Spinal cord (tissue), 9 donors: ENCODE measurements at regions not wholly inside any gene's neighbourhood (a gene's known extent, or its start where the extent isn't known, plus 50 kb on each side); places are given as distances from the start of the nearest gene placed in this dataset.
A peak's percentile ranks its signal among the peaks of the same experiment; 100 is the strongest.
"Not testable (repeated sequence)": the region's sequence is repeated elsewhere in the genome, so short reads cannot be mapped to it uniquely, and the experiment has no call there.

Source experiments
- DNase-seq, 6 donors: peaks; one replicate each; pipeline versions ENCODE4 v3.0.0 to v3.0.0-alpha.2; 2013 to 2015; ENCODE audit warnings: low spot score in 6 of 6, low read depth in 4 of 6
- H3K27ac ChIP-seq: one replicate; pipeline ENCODE4 v1.5.1; 2013; ENCODE audit warnings: low read depth, low read length, control low read depth
- H3K27me3 ChIP-seq: one replicate; pipeline ENCODE4 v1.6.1; 2013; ENCODE audit warnings: low read length; ENCODE audit not compliant: control insufficient read depth, insufficient read depth
- H3K36me3 ChIP-seq: one replicate; pipeline ENCODE4 v1.6.1; 2013; ENCODE audit warnings: low read length; ENCODE audit not compliant: control insufficient read depth, insufficient read depth
- H3K4me1 ChIP-seq: one replicate; pipeline ENCODE4 v1.6.1; 2013; ENCODE audit warnings: low read length; ENCODE audit not compliant: control insufficient read depth, insufficient read depth
- H3K4me3 ChIP-seq: one replicate; pipeline ENCODE4 v1.5.1; 2013; ENCODE audit warnings: low read depth, low read length, control low read depth
- H3K9me3 ChIP-seq: one replicate; pipeline ENCODE4 v1.6.1; 2013; ENCODE audit warnings: low read length; ENCODE audit not compliant: control insufficient read depth, insufficient read depth
- WGBS: methylation state at CpG from one replicate; pipeline ENCODE4 v1.1.5; 2013; ENCODE audit warnings: missing lambda C conversion rate; ENCODE audit not compliant: insufficient coverage; 5-methylcytosine and 5-hydroxymethylcytosine counted together
- donor health status: healthy.

DNA sequence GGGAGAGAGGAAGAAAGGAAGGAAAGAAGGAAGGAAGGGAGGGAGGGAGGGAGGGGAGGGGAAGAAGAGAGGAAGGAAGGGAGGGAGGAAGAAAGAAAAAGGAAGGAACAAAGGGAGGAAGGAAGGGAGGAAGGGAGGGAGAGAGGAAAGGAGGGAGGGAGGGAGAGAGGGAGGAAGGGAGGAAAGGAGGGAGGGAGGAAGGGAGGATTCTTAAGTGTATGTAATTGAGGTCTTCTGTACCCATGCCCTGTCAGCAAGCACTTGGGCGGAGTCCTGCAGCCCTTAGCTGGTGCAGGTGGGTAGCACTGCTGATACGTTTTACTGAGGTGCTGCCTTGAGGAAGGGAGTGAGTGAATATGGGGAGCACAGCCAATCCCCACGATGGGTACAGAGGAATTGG lies 56.9 kb upstream of the RASD2 start:
- Histone ChIP-seq H3K4me1 (peaks cover 35% of the 10 kb centered on the region), H3K36me3 (no peaks in the 10 kb centered on the region), H3K4me3 (no peak overlapping the region), H3K9me3 (no peaks in the 10 kb centered on the region), H3K27me3 (no peaks in the 10 kb centered on the region), H3K27ac (no peak overlapping the region)
- 74% methylated on average over 3 of the region's 3 CpGs for WGBS
- no peak for DNase-seq

DNA sequence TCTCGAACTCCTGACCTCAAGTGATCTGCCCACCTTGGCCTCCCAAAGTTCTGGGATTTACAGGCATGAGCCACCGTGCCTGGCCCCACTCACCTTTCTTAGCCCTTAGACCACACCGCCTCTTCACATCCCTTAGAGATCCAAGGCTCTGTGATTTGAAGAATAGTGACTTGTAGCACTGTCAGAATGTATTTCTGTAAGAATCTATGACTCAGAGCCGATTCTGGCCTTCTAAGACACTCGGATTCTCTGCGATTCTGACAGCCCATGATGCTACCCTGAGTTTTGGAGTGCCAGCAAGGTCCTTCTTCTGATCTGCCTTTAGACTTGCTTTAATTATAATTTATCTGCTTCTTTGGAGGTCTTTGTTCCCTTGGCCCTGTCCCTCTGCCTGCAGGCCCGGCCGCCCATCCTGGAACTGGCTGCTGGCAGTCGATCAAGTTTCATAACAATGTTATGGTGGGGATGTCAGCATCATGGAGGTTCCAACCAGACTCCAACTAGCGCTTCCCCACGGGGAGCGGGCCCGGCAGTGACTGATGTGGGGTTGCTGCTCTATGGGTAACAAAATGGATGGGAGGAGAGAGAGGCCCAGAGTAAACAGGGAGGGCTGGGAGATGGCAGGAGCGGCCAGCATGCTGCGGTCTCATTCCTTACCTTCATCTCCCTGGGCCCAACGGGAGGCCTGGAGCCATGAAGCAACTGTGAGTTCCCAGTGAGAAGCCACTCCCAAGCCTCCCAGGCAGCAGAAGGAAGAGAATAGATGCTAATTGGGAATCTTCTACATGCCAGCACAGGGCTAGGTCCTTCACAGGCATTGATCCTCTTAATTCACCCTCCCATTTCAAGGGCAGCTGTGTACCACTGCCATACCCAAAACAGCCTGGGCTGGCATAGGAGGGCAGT lies 55.7 kb upstream of the RASD2 start:
- H3K27ac ChIP-seq: no peak overlapping the region
- H3K27me3 ChIP-seq: no peaks in the 10 kb centered on the region
- no peak for DNase-seq
- 65% methylated on average over 13 of the region's 16 CpGs for WGBS
- H3K36me3 ChIP-seq: no peaks in the 10 kb centered on the region
- H3K9me3 ChIP-seq: no peaks in the 10 kb centered on the region
- H3K4me1 ChIP-seq: peaks cover 33% of the 10 kb centered on the region
- H3K4me3 ChIP-seq: no peak overlapping the region

DNA sequence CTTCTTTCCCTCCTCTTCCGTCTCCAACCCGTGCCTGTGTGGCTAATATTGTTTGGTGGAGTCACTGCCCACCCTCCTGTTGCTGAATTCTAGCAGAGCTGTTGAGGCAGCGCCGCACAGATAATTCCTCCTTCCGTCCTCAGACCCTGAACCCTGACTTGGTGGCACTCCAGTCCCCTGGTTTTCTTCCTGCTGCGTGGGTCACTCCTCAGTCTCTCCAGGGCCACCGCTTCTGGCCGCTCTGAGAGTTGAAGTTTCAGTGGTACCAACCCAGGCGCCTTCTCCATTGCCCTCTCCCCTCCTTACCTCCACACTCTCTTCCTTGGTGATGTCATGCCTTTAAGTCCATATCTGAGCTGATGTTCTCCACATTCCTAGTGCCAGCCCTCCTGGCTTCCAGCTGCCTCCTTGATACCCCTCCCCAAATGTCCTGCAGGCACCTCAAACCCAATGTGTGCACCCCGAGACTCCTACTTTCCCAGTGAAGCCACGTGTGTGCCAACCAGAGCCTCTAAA lies 54.5 kb upstream of the RASD2 start:
- H3K36me3 ChIP-seq: no peaks in the 10 kb centered on the region
- H3K27me3 ChIP-seq: no peaks in the 10 kb centered on the region
- H3K9me3 ChIP-seq: no peaks in the 10 kb centered on the region
- H3K27ac ChIP-seq: no peak overlapping the region
- DNase-seq: no peak
- WGBS: 95% methylated on average over 8 of the region's 11 CpGs
- no peak overlapping the region for H3K4me3 ChIP-seq
- peaks cover 21% of the 10 kb centered on the region for H3K4me1 ChIP-seq

DNA sequence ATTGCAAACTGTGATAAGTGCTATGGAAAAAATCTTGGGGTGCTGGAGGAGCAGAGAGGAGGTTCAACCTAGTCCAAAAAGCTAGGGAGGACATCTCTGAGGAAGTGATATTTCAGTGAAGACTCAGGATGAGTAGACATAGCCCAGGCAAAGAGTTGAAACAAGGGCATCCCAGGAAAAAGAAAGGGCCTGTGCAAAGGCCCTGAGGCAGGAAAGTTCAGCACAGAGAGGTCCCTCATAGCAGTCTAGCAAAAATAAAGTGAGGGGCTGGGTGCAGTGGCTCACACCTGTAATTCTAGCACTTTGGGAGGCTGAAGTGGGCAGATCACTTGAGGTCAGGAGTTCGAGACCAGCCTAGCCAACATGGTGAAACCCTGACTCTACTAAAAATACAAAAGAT lies 53.0 kb upstream of the RASD2 start:
- H3K9me3 ChIP-seq, H3K27me3 ChIP-seq, DNase-seq, H3K36me3 ChIP-seq, H3K4me3 ChIP-seq, H3K27ac ChIP-seq: not testable (repeated sequence)
- WGBS: no CpG with 5 or more reads among the region's 1 CpG
- H3K4me1 ChIP-seq: peaks cover 20% of the 10 kb centered on the region

DNA sequence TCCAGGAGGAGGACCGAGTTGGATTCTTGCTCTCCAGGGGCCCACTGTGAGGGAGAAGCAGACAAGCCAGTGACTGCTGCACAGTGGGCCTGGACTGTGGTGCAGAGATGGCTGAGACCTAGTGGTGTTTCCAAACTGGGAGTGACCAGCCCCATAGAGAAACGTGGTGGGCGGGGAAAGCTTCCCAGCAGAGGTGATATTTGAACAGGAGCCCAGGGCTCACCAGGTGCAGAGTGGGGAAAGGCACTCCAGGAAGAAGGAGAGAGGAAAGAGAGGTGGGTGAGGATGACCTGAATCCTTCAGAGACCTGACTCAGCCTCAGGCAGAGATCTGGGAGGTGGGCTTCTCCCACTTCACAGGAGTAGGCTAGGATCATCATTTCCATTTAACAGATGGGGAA lies 52.1 kb upstream of the RASD2 start:
- Histone ChIP-seq H3K4me3 (no peak overlapping the region), H3K4me1 (peaks cover 16% of the 10 kb centered on the region), H3K9me3 (no peaks in the 10 kb centered on the region), H3K36me3 (no peaks in the 10 kb centered on the region), H3K27ac (no peak overlapping the region), H3K27me3 (no peaks in the 10 kb centered on the region)
- WGBS: 55% methylated on average over 3 of the region's 3 CpGs
- DNase-seq: no peak

DNA sequence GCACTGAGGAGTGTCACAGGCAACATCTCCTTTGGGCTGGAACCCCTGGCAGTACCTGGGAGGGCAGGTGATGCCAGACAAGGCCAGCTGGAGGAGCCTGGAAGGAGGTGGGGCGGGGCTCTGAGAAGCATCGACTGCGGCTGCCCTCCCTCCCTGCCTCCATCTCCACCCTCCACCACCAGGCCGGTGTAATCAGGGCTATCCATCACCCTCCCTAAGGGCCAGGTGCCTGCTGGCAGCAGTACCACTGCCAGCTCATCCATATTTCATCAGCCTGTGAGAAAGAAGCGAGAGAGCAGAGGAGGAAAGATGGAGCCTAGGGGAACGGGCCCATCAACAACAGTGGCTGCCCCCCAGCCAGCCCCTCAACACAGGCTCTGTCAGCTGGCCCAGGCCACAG lies 51.4 kb upstream of the RASD2 start:
- Histone ChIP-seq H3K4me1 (peaks cover 16% of the 10 kb centered on the region), H3K27me3 (no peaks in the 10 kb centered on the region), H3K27ac (no peak overlapping the region), H3K9me3 (no peaks in the 10 kb centered on the region), H3K4me3 (no peak overlapping the region), H3K36me3 (no peaks in the 10 kb centered on the region)
- peak in 2 of 6 donors; percentile 51 to 86 for DNase-seq
- 17% methylated on average over 2 of the region's 6 CpGs for WGBS
